Heart right ventricle (tissue), 16 donors: ENCODE measurements at regions not wholly inside any gene's neighbourhood (a gene's known extent, or its start where the extent isn't known, plus 50 kb on each side); places are given as distances from the start of the nearest gene placed in this dataset.

Experiments used
- ATAC-seq, 8 donors: fragments of 200-7000 bp; cut with Tn5 transposase; one replicate each; pipeline ENCODE4 v1.9.1; 2020; ENCODE audit warnings: mild to moderate bottlenecking in 8 of 8, moderate library complexity in 8 of 8, moderate number of reproducible peaks in 1 of 8
- DNase-seq, 2 donors: peaks; one replicate each; pipeline ENCODE4 v3.0.0-alpha.2; 2020
- H3K27ac ChIP-seq, 10 donors: fragments of 200-600 bp; sonication (generic) in 2 of 10; one replicate each; pipeline versions ENCODE4 v1.5.0 to v1.8.0; 2020 to 2022; ENCODE audit warnings: mild to moderate bottlenecking in 3 of 10
- H3K27me3 ChIP-seq, 7 donors: fragments of 200-600 bp; one replicate each; pipeline ENCODE4 v1.8.0; 2021 to 2022; ENCODE audit warnings: mild to moderate bottlenecking in 2 of 7
- H3K36me3 ChIP-seq, 9 donors: fragments of 200-600 bp; sonication (generic) in 1 of 9; one replicate each; pipeline versions ENCODE4 v1.5.0 to v1.8.0; 2020 to 2022; ENCODE audit warnings: mild to moderate bottlenecking in 2 of 9
- H3K4me1 ChIP-seq, 9 donors: fragments of 200-600 bp; sonication (generic) in 1 of 9; one replicate each; pipeline versions ENCODE4 v1.5.0 to v1.8.0; 2020 to 2022; ENCODE audit warnings: mild to moderate bottlenecking in 4 of 9
- H3K4me3 ChIP-seq, 10 donors: fragments of 200-600 bp; sonication (generic) in 2 of 10; one replicate each; pipeline versions ENCODE4 v1.5.0 to v1.8.0; 2020 to 2022; ENCODE audit warnings: mild to moderate bottlenecking in 7 of 10, moderate library complexity in 2 of 10
- H3K9me3 ChIP-seq, 11 donors: fragments of 200-600 bp in 10 of 11; sonication (generic) in 2 of 11; one replicate each; pipeline versions ENCODE4 v1.5.0 to v1.8.0; 2013 to 2022; ENCODE audit warnings: mild to moderate bottlenecking in 2 of 11, control low read depth in 1 of 11, moderate library complexity in 1 of 11
- WGBS, 2 donors: extraction: QIAGEN DNeasy Blood & Tissue Kit; methylation state at CpG; one replicate each; pipeline ENCODE4 v1.1.7; 2013; ENCODE audit warnings: inconsistent platforms in 1 of 2; 5-methylcytosine and 5-hydroxymethylcytosine counted together
- intact Hi-C, 10 donors: fragments of 100-400 bp; cut with DNase I; formaldehyde crosslinking; loops; one replicate each; pipeline versions ENCODE4 v1.11.1 to v1.14.2; 2022
- TF ChIP-seq, protein P1 (sequence below), 9 donors: fragments of 200-600 bp; sonication (generic) in 2 of 9; IDR thresholded peaks; one replicate each; pipeline versions ENCODE4 v1.5.0 to v1.8.0; 2021 to 2022; ENCODE audit warnings: antibody characterized with exemption in 9 of 9, mild to moderate bottlenecking in 5 of 9, moderate library complexity in 1 of 9
- donor health status: Arrhythmogenic right ventricular cardiomyopathy.
- donor health status: ischemic (EF 13 %, LVEDD 7.1; RV severe dilation, severe dysfunction).
- donor health status: healthy with polysubstance abuse.
- donor health status: DM: no; HTN: yes; CAD: no.
- donor health status: DM: no; HTN: no; CAD: no.
- donor health status: ischemic (EF 25% LVEDD 6.9; RV normal size, moderate dysfunction).
- donor health status: ischemic (EF 25% LVEDD 5.7; RV mildly dilated, moderate dysfunction).
- donor health status: healthy.
- donor health status: DM: yes; HTN: yes; CAD: no.
- donor health status: Ischemic cardiomyopathy.
- donor health status: ischemic (EF 35%, LVEDD 5.7; RV mildly dilated, moderate dysfunction).
- donor health status: nonischemic (EF 11% LVEDD 7.7; RV severe dilation, severe dysfunction).
- donor health status: DM: yes; HTN: yes; CAD: no.
- donor health status: PGD.
- donor health status: ischemic (EF 29% LVEDD 5.4; RV normal size, mild dysfunction).
- donor health status: nonischemic (EF 23%, LVEDD 6.1; RV moderate dilation, normal function).

DNA sequence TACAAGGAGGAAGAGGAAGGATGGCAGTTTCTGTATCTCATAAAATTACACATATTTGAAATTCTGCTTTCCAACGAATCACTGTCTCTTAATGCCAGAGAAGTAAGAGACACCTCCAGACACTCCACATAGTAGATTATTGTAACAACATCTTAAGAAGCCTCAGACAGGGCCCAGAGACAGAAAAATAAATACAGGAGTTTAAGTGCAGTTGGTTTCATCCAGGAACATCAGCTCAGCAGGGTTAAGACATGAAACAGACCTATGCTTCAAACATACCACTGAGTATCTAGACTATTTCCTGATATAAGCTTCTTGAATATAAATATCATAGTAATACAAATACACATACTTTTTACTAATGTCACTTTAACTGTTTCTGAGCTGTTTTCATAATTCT, 290.3 kb downstream of the ADAMTS20 start:
- 17 to 33% methylated on average over 1 of the region's 1 CpG for WGBS, 2 donors
- Histone ChIP-seq H3K4me1 (no peaks in the 10 kb centered on the region), H3K9me3 (peaks cover 0 to 4% (median 0%) of the 10 kb centered on the region in 11 donors), H3K36me3 (no peaks in the 10 kb centered on the region), H3K4me3 (no peak overlapping the region), H3K27ac (no peak overlapping the region), H3K27me3 (no peaks in the 10 kb centered on the region)
- intact Hi-C loops = no loop called here
- DNase-seq = no peak
- ATAC-seq = no peak
- TF ChIP-seq, protein P1, sequence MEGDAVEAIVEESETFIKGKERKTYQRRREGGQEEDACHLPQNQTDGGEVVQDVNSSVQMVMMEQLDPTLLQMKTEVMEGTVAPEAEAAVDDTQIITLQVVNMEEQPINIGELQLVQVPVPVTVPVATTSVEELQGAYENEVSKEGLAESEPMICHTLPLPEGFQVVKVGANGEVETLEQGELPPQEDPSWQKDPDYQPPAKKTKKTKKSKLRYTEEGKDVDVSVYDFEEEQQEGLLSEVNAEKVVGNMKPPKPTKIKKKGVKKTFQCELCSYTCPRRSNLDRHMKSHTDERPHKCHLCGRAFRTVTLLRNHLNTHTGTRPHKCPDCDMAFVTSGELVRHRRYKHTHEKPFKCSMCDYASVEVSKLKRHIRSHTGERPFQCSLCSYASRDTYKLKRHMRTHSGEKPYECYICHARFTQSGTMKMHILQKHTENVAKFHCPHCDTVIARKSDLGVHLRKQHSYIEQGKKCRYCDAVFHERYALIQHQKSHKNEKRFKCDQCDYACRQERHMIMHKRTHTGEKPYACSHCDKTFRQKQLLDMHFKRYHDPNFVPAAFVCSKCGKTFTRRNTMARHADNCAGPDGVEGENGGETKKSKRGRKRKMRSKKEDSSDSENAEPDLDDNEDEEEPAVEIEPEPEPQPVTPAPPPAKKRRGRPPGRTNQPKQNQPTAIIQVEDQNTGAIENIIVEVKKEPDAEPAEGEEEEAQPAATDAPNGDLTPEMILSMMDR (IDR thresholded peaks at IDR 0.05) = no peak

DNA sequence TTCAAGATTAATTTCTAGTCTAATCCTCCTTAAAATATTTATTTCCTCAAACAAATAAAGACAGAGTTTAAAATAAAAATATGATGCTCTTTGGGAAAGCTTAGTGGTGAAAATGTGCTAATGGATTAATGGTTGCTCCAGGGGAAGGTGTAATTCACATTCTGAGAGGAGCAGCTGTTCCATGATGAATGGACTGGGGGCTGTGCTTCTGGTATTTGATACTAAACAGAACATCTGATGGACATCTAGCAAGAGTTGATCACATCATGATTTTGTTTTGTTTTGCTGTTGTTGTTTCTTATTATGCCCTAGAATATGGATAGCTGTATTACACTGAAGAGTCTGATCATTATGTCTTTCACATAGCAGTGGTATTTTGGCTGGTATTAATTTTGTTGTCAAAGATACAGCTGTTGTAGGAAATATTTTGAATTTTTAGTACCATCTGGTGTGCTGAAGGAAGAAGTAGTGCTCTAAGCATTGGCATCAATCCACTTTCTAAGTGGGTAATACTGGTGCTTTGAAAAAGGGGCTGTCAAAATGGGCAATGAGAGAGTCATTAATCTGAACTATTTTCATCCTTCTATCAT, 296.4 kb downstream of the ADAMTS20 start:
- H3K36me3 ChIP-seq = no peaks in the 10 kb centered on the region
- DNase-seq (no peak), ATAC-seq (no peak)
- H3K4me1 ChIP-seq = no peaks in the 10 kb centered on the region
- no peak overlapping the region for H3K4me3 ChIP-seq
- H3K9me3 ChIP-seq = no peaks in the 10 kb centered on the region
- TF ChIP-seq, protein P1 (IDR thresholded peaks at IDR 0.05) = no peak
- no peaks in the 10 kb centered on the region for H3K27me3 ChIP-seq
- no peak overlapping the region for H3K27ac ChIP-seq
- intact Hi-C loops = no loop called here

DNA sequence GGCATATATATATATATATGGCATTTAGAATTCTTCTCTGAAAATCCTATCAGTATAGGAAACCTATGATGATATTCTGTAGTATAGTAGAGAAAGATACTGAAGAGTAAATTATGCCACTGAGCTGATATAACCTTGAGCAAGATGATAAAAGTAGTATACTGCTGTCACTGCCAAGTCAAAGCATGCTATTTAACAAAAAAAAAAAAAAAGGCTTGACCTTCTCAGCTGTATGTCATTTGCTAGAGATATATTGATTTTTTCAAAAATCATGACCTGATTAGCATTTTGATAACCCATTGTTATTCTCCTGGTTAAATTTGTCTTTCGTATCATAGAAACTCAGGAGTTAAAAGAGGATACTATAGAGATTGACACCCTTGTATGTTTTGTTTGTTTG, 299.4 kb downstream of the ADAMTS20 start:
- DNase-seq = no peak
- ATAC-seq = no peak
- Histone ChIP-seq H3K4me3 (no peak overlapping the region), H3K27ac (no peak overlapping the region), H3K9me3 (no peaks in the 10 kb centered on the region), H3K4me1 (no peaks in the 10 kb centered on the region), H3K36me3 (no peaks in the 10 kb centered on the region), H3K27me3 (no peaks in the 10 kb centered on the region)
- TF ChIP-seq, protein P1 (IDR thresholded peaks at IDR 0.05) = no peak
- intact Hi-C loops = no loop called here
- WGBS, 2 donors = 98% methylated on average over 1 of the region's 1 CpG

DNA sequence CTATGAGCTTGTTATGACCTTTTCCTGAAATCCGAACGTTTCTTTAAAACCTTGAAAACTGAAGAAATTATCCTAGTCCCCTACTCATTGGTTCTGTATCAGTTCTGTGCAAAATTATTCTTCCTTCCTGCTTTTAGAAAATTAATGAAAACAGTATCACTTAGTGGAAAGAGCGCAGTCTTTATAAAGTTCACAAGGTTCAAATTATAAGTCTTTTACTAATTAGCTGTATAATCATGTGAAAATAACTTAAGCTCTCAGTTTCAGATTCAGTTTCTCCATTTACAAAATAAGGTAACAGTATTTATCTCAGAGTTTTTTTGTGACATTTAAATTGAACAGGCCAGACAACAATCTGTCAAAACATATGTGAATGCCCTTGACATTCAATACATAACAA, 306.1 kb downstream of the ADAMTS20 start:
- 87% methylated on average over 3 of the region's 3 CpGs for WGBS, 2 donors

More for the DNA sequence above, 306.1 kb downstream of the ADAMTS20 start:
- Histone ChIP-seq H3K9me3 (no peaks in the 10 kb centered on the region), H3K27ac (no peak overlapping the region), H3K36me3 (no peaks in the 10 kb centered on the region), H3K4me3 (no peak overlapping the region), H3K27me3 (no peaks in the 10 kb centered on the region), H3K4me1 (no peaks in the 10 kb centered on the region)
- intact Hi-C loops = loop anchor here in 1 of 10 donors (10.0 kb wide), 1 partner anchor 51 kb away; no protein-coding TSS in a partner anchor
- no peak for DNase-seq
- TF ChIP-seq, protein P1 (IDR thresholded peaks at IDR 0.05) = no peak
- no peak for ATAC-seq
